Adipocyte (in vitro differentiated cells): ENCODE measurements at regions not wholly inside any gene's neighbourhood (a gene's known extent, or its start where the extent isn't known, plus 50 kb on each side); places are given as distances from the start of the nearest gene placed in this dataset.
A peak's percentile ranks its signal among the peaks of the same experiment; 100 is the strongest.

Source experiments
- DNase-seq: peaks from one replicate; pipeline ENCODE4 v3.0.0-alpha.2; 2015; ENCODE audit warnings: low read depth
- H3K27me3 ChIP-seq: replicated peaks from 2 replicates; pipeline ENCODE4 v1.7.0; 2013; ENCODE audit warnings: mild to moderate bottlenecking, low read length, moderate library complexity; ENCODE audit not compliant: control insufficient read depth, insufficient read depth
- H3K36me3 ChIP-seq: 2 replicates; pipeline ENCODE4 v1.7.0; 2013; ENCODE audit warnings: low read length, mild to moderate bottlenecking, moderate library complexity; ENCODE audit not compliant: control insufficient read depth, insufficient read depth, severe bottlenecking
- H3K4me1 ChIP-seq: 2 replicates; pipeline ENCODE4 v1.7.0; 2013; ENCODE audit warnings: mild to moderate bottlenecking, low read length, moderate library complexity; ENCODE audit not compliant: control insufficient read depth, insufficient read depth
- H3K4me3 ChIP-seq: 2 replicates; pipeline ENCODE4 v1.7.0; 2013; ENCODE audit warnings: mild to moderate bottlenecking, low read length, moderate library complexity
- H3K9ac ChIP-seq: 2 replicates; pipeline ENCODE4 v1.7.0; 2013; ENCODE audit warnings: mild to moderate bottlenecking, low read length, moderate library complexity
- H3K9me3 ChIP-seq: 2 replicates; pipeline ENCODE4 v1.7.0; 2013; ENCODE audit warnings: mild to moderate bottlenecking, low read length, moderate library complexity; ENCODE audit not compliant: control insufficient read depth

- Histone ChIP-seq H3K4me3 (no peak overlapping the region), H3K36me3 (no peaks in the 10 kb centered on the region), H3K9me3 (no peaks in the 10 kb centered on the region), H3K27me3 (no peaks in the 10 kb centered on the region), H3K4me1 (peaks cover 13% of the 10 kb centered on the region), H3K9ac (no peak overlapping the region)
- peak; percentile 59 for DNase-seq
Observed at GRCh38 chr17:63178530-63178929, 212.5 kb downstream of the TANC2 start.

- DNase-seq = no peak
Observed at GRCh38 chr17:63181856-63182255, 215.8 kb downstream of the TANC2 start.

GRCh38 chr17:63185420-63185819 is 219.4 kb downstream of the TANC2 start:
- H3K4me1 ChIP-seq = peaks cover 16% of the 10 kb centered on the region
- no peak overlapping the region for H3K4me3 ChIP-seq
- DNase-seq = peak; percentile 32
- no peaks in the 10 kb centered on the region for H3K36me3 ChIP-seq
- H3K9me3 ChIP-seq = no peaks in the 10 kb centered on the region
- H3K9ac ChIP-seq = no peak overlapping the region
- H3K27me3 ChIP-seq = no peaks in the 10 kb centered on the region

More at GRCh38 chr17:63181856-63182255, 215.8 kb downstream of the TANC2 start:
- H3K9ac ChIP-seq = no peak overlapping the region
- no peaks in the 10 kb centered on the region for H3K36me3 ChIP-seq
- no peaks in the 10 kb centered on the region for H3K27me3 ChIP-seq
- H3K4me3 ChIP-seq = no peak overlapping the region
- peaks cover 14% of the 10 kb centered on the region for H3K4me1 ChIP-seq
- H3K9me3 ChIP-seq = no peaks in the 10 kb centered on the region

- DNase-seq = peak; percentile 8
- Histone ChIP-seq H3K36me3 (peaks cover under 1% of the 10 kb centered on the region), H3K4me1 (peaks cover 17% of the 10 kb centered on the region), H3K4me3 (no peak overlapping the region), H3K9me3 (no peaks in the 10 kb centered on the region), H3K9ac (no peak overlapping the region), H3K27me3 (no peaks in the 10 kb centered on the region)
Observed at GRCh38 chr17:63189082-63189481, 223.0 kb downstream of the TANC2 start.

- peaks cover 22% of the 10 kb centered on the region for H3K4me1 ChIP-seq
- no peak overlapping the region for H3K9ac ChIP-seq
- H3K27me3 ChIP-seq = no peaks in the 10 kb centered on the region
- DNase-seq = no peak
- H3K9me3 ChIP-seq = no peaks in the 10 kb centered on the region
- H3K4me3 ChIP-seq = no peak overlapping the region
- H3K36me3 ChIP-seq = peaks cover 3% of the 10 kb centered on the region
Observed at GRCh38 chr17:63189930-63190329, 223.9 kb downstream of the TANC2 start.

- Histone ChIP-seq H3K36me3 (peaks cover 10% of the 10 kb centered on the region), H3K27me3 (no peaks in the 10 kb centered on the region), H3K9me3 (no peaks in the 10 kb centered on the region), H3K4me1 (peaks cover 17% of the 10 kb centered on the region), H3K4me3 (no peak overlapping the region), H3K9ac (no peak overlapping the region)
- DNase-seq = no peak
Observed at GRCh38 chr17:63190821-63191370, 224.9 kb downstream of the TANC2 start.

- H3K4me1 ChIP-seq = peaks cover 17% of the 10 kb centered on the region
- H3K4me3 ChIP-seq = no peak overlapping the region
- peaks cover 12% of the 10 kb centered on the region for H3K36me3 ChIP-seq
- H3K27me3 ChIP-seq = no peaks in the 10 kb centered on the region
- no peak overlapping the region for H3K9ac ChIP-seq
- H3K9me3 ChIP-seq = no peaks in the 10 kb centered on the region
- no peak for DNase-seq
Observed at GRCh38 chr17:63191610-63192009, 225.6 kb downstream of the TANC2 start.

- H3K4me3 ChIP-seq = no peak overlapping the region
- H3K9ac ChIP-seq = no peak overlapping the region
- no peaks in the 10 kb centered on the region for H3K27me3 ChIP-seq
- peaks cover 12% of the 10 kb centered on the region for H3K36me3 ChIP-seq
- no peaks in the 10 kb centered on the region for H3K9me3 ChIP-seq
- peaks cover 12% of the 10 kb centered on the region for H3K4me1 ChIP-seq
- DNase-seq = no peak
Observed at GRCh38 chr17:63193827-63194226, 227.8 kb downstream of the TANC2 start.

- H3K9ac ChIP-seq = no peak overlapping the region
Observed at GRCh38 chr17:63196772-63197335, 230.8 kb downstream of the TANC2 start.

GRCh38 chr17:63203652-63204051 is 237.6 kb downstream of the TANC2 start:
- Histone ChIP-seq H3K36me3 (peaks cover 24% of the 10 kb centered on the region), H3K27me3 (no peaks in the 10 kb centered on the region), H3K9ac (no peak overlapping the region), H3K4me1 (no peaks in the 10 kb centered on the region), H3K9me3 (peaks cover 8% of the 10 kb centered on the region), H3K4me3 (no peak overlapping the region)
- no peak for DNase-seq

More at GRCh38 chr17:63196772-63197335, 230.8 kb downstream of the TANC2 start:
- H3K9me3 ChIP-seq = no peaks in the 10 kb centered on the region
- H3K27me3 ChIP-seq = no peaks in the 10 kb centered on the region
- H3K36me3 ChIP-seq = peaks cover 25% of the 10 kb centered on the region
- no peak for DNase-seq
- no peak overlapping the region for H3K4me3 ChIP-seq
- peaks cover 6% of the 10 kb centered on the region for H3K4me1 ChIP-seq

GRCh38 chr17:63221939-63222338 is 224.2 kb downstream of the CYB561 start:
- DNase-seq = no peak
- Histone ChIP-seq H3K27me3 (no peaks in the 10 kb centered on the region), H3K4me3 (no peak overlapping the region), H3K9me3 (no peaks in the 10 kb centered on the region), H3K4me1 (no peaks in the 10 kb centered on the region), H3K9ac (no peak overlapping the region), H3K36me3 (no peaks in the 10 kb centered on the region)

- H3K4me1 ChIP-seq = no peaks in the 10 kb centered on the region
- DNase-seq = no peak
- no peaks in the 10 kb centered on the region for H3K9me3 ChIP-seq
- no peaks in the 10 kb centered on the region for H3K36me3 ChIP-seq
- no peak overlapping the region for H3K4me3 ChIP-seq
- H3K9ac ChIP-seq = no peak overlapping the region
- no peaks in the 10 kb centered on the region for H3K27me3 ChIP-seq
Observed at GRCh38 chr17:63222655-63223054, 223.5 kb downstream of the CYB561 start.
